ENCODE measurements at regions not wholly inside any gene's neighbourhood (a gene's known extent, or its start where the extent isn't known, plus 50 kb on each side); places are given as distances from the start of the nearest gene placed in this dataset.

GRCh38 chr3:157871838-157872460 lies 234.3 kb downstream of the SHOX2 start:
- TF ChIP-seq POLR2AphosphoS5 (IDR thresholded peaks at IDR 0.05): no peak
- TF ChIP-seq, protein P1, sequence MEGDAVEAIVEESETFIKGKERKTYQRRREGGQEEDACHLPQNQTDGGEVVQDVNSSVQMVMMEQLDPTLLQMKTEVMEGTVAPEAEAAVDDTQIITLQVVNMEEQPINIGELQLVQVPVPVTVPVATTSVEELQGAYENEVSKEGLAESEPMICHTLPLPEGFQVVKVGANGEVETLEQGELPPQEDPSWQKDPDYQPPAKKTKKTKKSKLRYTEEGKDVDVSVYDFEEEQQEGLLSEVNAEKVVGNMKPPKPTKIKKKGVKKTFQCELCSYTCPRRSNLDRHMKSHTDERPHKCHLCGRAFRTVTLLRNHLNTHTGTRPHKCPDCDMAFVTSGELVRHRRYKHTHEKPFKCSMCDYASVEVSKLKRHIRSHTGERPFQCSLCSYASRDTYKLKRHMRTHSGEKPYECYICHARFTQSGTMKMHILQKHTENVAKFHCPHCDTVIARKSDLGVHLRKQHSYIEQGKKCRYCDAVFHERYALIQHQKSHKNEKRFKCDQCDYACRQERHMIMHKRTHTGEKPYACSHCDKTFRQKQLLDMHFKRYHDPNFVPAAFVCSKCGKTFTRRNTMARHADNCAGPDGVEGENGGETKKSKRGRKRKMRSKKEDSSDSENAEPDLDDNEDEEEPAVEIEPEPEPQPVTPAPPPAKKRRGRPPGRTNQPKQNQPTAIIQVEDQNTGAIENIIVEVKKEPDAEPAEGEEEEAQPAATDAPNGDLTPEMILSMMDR (IDR thresholded peaks at IDR 0.05): no peak

Data from prostate gland (tissue), 2 donors.